ENCODE measurements at regions not wholly inside any gene's neighbourhood (a gene's known extent, or its start where the extent isn't known, plus 50 kb on each side); places are given as distances from the start of the nearest gene placed in this dataset.

DNA sequence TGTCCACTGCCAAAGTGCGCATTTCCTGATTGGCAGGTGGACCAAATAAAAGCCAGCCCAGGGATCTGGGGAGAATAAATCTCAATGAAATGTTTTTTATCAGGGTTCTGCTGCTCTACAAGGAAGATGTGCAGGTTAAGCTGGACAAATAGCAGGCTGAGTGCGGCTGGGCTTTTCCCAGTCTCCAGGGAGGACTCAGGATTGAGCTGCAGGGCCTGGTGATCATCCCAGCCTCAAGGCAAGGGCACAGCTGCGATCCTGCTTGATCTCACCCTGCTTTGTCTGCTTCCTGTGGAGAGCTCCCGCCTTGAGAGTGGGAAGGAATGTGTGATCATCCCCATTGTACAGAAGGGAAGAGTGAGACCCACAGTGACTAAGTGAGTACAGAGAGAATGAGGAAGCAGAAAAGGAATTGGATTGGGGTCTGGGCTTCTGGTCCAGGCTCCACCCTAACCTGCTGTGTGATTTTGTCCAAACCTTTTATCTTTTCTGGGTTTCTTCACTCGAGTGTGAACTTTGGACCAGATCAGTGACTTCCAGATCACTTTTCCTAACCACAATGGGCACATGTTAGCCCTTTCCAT lies 75.3 kb upstream of the CRHR1 start:
- ATAC-seq, result no peak
- DNase-seq (ENCODE audit: low spot score), result no peak

DNA sequence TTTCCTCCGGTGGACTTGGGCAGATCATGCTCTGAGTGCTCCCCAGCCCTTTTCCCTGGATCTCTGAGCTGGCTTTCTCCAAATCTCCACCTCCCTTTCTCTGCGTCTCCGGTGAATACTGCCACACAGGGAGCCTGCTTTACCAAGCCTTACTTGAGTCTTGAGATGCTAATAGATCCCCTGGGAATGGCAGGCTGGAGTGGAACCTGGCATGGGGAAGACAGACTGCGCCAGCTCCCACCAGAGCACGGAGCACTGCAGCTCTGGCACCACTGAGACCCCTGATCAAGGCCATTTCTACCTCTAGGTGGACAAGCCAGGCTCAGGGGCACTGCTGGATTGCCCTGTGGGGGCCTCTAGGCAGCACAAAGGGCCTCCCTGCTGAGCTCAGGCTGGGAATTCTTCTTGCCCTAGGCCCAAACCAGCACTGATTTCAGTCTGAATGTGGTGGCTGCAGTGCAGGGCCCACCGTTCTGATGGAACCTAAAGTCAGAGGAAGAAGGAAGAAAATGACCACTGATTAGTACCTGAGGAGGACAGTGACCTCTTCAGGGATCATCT lies 74.3 kb upstream of the CRHR1 start:
- ATAC-seq, result no peak
- no peak for DNase-seq (ENCODE audit: low spot score)

DNA sequence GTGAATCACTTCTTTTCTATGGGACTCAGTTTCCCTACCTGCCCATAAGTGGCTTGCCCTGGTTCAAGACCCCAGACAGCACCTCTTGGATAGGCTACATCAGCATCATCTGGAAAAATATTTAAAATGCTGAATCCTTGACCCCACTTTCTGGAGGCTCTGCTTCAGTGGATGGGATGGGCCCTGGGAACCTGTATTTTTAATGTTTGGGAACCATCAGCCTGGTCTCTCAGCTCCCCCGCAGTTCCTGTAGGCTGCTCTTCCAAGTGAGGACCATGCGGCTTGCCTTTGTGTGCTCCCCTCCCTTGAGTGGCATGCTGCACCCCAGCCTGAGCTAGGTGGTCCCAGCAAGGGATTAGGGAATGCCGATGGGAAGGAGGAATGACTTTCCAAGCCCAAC lies 68.3 kb upstream of the CRHR1 start:
- no peak for DNase-seq (ENCODE audit: low spot score)
- no peak for ATAC-seq

DNA sequence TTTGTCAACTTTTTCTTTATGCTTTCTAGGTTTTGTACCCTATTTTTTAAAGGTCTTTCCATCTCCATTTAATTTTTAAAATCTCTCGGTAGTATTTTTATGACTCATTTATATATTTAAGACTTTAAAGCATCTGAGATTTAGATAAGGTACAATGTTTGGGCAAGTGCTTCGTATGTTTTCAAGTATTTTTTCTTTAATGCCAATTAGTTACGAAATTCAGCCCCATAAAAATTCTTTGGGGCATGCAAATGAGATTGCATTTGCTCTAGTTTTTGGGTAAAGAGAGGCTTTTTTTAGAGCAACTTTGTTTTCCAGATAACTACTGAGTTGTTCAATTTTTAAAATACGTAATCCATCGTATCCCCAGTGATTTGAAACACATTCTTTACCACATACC lies 65.3 kb upstream of the CRHR1 start:
- DNase-seq (ENCODE audit: low spot score) (no peak), ATAC-seq (no peak)

DNA sequence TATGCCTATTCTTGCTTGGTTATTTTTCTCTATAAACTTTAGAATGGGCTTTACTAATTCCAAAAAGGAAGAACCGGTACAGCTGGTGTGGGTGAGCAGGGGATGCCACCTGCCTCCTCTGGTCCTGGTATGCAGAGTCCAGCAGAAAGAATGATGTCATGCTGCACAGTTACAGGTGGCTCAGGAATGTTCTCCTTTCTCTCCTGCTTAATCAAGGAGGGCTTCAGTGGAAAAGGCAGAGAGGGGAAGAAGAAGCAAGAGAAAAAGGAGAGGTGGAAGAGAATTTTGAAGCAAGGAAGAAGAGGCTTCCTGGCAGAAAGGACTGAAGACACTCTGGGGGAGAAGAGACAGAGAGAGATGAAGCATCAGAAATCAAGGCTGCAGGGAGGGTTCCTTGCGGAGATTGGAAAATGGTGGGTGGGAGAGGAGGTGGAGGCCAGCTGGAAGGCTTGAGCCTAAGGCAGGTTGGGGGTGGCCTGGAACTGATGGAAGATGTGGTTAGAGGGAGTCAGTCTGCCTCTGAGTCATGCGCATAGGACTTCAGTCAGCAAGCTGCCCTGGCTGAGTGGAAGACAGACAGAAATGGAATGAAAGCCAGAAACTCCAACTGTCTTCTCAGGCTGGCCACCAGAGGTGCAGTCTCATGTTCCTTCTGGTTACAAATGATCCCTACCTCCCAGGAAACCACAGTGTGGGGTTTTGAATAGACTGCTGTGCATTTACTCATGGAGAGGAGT lies 64.6 kb upstream of the CRHR1 start:
- DNase-seq (ENCODE audit: low spot score) (no peak), ATAC-seq (peak; percentile 80)

DNA sequence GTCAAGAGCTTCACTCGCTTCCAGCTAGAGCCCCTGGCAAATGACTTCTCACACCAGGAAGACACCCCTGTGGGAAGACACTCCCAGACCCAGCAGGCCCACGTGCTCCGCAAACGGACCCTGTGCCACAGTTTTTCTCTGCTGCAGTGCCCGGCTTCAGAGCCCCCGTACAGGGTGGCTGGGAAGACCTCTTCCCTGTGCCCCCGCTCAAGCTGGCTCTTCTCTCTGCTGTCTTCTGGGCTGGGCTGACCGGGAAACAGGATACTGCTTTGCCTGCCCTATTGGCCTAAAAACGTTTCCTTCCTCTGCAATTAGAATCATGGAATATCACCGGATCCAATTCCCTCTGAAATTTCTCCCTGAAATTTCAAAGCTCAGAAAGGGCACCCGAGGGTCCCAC lies 63.7 kb upstream of the CRHR1 start:
- ATAC-seq (no peak), DNase-seq (ENCODE audit: low spot score) (no peak)

DNA sequence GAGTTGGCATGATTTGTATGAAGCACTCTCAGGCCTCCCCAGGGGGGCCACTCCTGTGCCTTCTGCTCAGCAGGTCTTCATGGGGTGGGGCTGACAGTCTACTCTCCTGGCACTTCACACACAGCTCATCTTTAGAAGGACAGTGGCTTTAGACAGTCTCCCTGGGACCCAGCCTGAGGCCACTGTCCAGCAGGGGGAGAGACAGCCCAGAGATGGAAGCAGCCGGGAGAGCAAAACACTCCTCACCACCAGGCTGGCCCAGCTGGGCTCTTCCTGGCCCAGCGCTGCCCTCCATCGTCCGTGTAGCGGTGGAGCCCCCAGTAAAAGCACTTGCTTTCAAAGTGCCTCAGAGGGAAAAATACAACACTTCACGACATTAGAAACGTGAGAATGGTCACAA lies 62.0 kb upstream of the CRHR1 start:
- ATAC-seq, result peak; percentile 73
- no peak for DNase-seq (ENCODE audit: low spot score)

DNA sequence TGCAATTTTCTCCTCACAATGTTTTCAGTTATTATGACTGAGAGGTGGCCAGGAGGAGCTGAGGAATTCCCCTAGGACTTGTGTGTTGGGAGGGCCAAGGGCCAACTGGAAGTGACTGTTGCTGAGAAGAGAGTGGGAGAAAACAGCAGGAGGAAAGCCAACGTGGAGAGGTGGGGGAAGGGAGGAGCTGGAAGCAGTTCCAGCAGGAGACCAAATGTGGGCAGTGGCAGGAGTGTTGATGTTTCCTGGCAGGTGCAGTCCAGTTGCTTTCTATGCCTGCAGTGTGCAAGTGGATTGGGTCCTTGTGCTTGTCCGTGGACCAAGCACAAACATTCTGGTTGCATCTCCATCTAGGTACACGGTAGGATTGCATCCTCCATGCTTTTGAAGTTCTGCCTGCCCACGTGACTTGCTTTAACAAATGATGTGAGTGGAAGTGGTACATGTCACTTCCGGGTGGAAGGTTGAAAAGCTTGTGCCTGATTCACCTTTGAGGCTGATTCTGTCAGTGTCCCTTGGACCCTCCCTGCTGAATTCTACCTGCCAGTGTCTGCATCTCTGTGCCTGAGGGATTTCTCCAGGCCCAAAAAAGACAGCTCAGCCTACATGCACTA lies 54.7 kb upstream of the CRHR1 start:
- DNase-seq (ENCODE audit: low spot score) (no peak), ATAC-seq (no peak)

DNA sequence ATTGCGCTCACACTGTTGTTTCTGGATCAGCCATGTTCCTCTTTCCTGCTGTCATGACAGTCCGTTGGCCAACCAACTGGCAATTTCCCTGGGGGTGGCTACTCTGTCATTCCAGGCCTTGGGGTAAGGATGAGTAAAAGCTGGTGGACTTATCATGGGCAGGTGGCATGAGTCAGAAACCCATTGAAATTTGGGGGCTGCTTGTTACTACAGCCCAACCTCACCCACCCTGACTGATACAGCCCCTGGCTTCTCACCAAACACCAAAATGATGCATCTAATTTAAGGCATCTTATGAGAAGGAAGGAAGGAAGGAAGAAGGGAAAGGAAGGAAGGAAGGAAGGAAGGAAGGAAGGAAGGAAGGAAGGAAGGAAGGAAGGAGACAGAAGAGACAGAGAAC lies 53.9 kb upstream of the CRHR1 start:
- DNase-seq (ENCODE audit: low spot score) (no peak), ATAC-seq (no peak)

DNA sequence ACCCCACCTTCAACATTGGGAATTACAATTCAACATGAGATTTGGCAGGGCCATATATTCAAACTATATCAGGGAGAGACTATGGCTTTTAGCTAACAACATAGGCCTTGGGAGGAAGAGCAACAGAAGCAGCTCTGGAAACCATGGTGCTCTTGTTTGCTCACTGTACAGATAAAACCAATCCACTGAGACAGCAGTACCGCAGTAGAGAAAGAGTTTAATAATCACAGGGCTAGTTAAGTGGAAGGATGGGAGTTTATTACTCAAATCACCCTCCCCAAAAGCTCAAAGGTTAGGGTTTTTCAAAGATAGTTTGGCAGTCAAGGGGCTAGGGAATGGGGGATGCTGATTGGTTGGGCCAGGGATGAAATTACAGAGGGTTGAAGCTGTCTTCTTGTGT lies 52.7 kb upstream of the CRHR1 start:
- no peak for DNase-seq (ENCODE audit: low spot score)
- no peak for ATAC-seq

DNA sequence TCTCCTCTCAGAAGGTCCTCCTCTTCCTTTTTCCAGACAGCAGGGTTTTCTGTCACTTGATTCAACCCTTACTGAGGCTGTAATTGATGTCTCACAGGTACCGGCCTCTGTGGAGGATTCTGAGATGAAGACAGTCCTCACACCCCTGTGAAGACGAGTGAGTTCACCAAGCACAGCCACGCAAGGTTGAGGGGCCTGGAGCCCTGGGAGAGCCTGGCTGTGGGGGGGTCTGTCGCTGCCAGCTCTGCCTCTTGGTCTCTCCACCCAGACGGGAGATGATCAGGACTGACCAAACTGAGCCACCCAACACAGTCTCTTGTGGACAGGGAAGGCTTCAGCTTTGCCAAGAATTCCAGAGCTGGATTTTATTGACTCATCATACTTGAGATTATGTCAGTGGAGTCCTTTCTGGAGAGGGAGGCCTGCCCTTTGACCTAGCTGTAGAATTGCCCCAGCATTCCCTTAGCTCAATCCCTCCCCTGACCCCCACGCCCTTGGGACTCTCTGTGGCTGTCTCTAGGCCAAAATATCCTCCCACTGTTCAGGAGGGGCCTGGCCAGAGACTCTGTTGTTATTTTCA lies 51.1 kb upstream of the CRHR1 start:
- DNase-seq (ENCODE audit: low spot score) (no peak), ATAC-seq (no peak)

DNA sequence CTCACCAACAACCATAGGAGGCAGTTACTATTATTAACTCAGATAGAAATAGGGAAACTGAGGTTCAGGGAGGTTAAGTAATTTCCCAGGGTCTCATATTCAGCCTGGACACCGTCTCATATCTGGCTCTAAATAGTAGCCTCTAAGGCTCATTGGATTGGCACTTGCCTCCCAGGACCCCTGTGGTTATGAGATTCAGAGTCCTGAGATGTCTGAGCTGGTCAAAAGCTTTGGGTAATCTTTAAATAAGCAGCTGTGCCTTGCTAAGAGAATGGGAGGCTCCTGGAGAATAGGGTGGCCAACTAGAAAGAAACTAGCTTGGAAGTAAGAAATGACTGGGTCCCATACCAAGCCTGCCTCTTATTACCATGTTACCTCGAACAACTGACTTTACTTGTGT lies 50.3 kb upstream of the CRHR1 start:
- ATAC-seq, result no peak
- no peak for DNase-seq (ENCODE audit: low spot score)
